IPS-NIHi11 (cell line): ENCODE measurements at regions not wholly inside any gene's neighbourhood (a gene's known extent, or its start where the extent isn't known, plus 50 kb on each side); places are given as distances from the start of the nearest gene placed in this dataset.

Experiments used
- DNase-seq: peaks from one replicate; pipeline ENCODE4 v3.0.0; 2012; ENCODE audit warnings: mixed read lengths, low spot score

DNA sequence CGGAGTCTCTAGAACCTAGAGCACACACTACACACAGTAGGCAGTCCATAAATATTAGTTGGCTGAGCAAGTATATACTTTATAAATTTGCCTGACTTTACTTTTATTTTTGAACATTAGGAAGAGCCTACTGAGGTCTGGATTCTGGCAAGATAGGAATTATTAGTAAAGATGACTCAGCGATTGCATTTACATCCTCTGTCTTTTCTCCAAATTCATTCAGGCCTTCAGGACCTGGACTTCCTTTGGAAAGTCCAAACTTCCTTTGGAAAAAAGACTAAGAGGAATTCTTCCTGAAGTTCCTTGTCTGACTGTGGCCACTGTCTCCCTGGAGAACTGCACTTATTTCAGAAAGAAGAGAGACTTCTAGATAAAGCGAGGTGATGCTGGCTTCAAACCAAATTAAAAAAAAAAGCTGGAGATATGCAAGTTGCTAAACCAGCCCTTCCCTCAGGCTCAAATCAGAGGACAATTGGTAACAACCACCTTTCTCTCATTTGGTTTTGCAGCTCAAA is 251.3 kb downstream of the GAS1 start:
- DNase-seq: no peak

DNA sequence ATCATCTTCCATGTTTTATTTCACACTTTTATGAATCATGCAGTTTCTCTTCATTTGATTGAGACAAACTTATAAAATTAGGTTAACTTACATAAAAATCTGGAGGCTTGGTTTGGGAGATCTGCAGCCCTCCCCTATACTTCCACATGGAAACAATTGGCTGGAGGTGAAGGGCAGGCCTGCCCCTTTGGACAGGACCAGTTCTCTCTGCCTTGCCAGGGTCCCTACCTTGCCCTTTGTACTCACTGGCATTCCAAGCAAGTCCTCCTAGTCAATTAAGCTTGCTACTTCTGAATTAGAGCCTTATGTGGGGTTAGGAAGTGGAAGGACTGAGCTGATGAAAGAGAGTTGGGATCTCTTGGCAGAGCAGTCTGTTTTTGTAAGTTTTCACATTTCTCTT is 257.3 kb downstream of the GAS1 start:
- DNase-seq: no peak

DNA sequence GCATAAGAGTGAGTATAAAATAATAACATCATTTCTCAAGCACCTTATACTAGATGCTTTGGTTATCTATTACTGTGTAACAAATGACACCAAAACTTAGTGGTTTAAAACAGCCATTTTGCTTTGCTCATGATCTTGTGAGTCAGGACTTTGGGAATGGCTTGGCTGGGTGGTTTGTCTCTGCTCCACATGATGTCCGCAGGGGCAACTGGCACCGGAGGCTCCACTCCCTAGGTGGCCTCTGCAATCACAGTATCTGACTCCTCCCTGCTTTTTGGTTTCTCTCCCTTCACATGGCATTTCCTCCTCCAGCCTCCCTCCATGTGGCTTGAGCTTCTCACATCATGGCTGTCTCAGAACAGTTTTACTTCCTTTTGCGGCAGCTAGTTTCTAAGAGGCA is 259.5 kb downstream of the GAS1 start:
- no peak for DNase-seq

DNA sequence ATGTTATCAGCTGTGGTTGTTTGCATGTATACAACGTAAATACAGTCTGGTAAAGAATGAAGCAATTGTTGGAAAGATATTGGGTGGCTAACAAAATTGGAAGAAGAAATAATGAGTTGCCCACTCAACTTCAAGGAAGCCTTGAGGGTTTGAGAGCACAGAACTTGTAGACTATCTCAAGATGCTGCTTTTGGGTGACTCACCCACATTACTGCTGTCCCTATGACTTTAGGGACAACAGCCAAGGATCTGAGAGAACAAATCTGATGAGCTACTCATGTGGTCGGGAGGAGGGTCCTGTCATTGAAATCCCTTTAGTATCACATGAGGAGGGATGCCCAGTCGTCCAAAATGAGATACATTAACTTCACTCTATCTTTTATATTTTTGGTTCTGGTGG is 261.8 kb downstream of the GAS1 start:
- no peak for DNase-seq

DNA sequence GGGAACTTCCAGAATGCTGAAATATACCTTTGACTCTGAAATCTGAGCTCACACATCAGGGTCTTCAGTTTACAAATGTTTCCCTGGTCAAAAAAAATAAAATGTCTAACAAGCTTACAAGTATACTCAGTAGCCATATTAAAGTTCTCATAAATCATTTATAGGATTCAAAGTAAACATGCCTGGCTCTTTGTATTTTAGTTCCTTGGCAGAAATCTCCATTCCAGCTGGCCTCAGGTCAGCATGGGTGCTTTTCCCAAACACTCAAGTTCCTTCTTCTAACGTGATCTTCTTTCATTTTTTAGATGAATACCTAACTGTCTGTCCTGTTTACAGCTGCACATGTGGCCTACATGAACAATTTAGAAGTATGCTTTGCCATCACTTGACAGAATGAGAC is 263.2 kb downstream of the GAS1 start:
- no peak for DNase-seq

DNA sequence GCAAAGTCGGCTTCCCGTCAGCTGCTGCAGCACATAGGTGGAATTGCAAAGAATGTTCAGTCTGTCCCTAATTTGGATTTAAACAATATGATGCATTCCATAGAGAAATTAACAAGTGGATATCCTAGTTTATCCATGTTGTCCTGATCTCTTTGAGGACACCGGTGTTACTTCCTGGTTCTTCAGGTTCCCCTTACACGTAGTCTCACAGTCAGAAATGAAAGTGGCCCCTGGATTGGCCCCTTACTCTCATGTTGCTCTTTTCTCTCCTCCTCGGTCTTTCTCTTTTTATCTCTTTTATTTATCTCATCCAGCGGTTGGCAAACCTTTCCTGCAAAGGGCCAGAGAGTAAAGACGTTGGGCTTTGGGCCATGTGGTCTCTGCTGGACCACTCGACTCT is 265.1 kb downstream of the GAS1 start:
- no peak for DNase-seq

DNA sequence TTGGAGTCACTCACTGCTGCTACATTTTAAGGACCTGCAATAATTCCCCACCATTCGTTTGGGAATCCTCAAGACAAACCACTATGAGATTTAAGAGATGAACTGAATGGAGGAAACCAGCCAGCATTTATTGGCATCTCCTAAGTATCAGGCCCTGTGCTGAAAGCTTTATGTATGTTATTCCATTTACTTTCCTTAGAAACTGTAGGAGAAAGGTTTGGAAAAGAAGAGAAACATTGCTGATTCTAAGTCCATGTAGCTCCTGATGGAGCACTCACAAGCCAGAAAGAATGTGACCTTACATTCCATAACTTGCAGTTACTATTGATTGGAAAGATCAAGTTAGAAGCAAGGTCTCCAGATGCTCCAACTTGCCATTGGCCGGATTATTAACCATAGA is 267.4 kb downstream of the GAS1 start:
- no peak for DNase-seq

DNA sequence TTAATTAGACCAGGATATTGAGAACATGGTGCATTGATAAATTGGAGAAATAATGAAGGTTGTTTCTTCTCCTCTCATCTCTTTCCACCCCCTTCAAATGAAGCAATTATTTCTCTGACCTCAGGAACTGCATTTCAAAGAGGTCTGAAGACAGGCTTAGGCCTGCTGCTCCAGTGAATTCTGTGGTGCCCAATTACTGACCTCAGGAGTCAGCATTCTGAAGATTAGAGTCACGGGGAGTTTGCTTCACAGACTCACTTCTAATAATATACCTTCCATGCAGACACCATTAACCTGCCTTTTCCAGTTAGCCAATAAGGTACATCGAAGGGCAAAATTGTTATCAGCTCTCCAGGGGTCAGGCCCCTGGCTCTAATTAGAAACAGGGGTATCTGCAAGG is 270.9 kb downstream of the GAS1 start:
- DNase-seq: no peak

DNA sequence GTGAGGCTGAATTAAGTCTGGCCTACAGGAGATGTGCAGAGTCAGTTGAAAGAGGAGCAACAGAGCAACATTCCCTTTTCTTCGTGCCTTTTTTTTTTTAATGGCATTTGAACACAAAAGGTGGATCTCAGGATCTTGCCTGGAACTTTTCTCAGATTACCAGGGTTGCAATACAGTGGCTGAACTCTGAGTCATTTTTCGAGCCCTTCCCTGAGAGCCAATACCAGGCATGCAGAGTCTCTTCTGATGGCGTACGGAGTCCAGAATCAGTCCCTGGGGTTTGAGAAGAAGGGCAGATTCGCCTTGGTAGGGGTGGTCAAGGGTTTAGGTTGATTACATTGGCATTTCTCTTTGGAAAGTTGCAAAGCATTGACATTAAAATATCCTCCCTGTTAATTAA is 271.5 kb downstream of the GAS1 start:
- no peak for DNase-seq

DNA sequence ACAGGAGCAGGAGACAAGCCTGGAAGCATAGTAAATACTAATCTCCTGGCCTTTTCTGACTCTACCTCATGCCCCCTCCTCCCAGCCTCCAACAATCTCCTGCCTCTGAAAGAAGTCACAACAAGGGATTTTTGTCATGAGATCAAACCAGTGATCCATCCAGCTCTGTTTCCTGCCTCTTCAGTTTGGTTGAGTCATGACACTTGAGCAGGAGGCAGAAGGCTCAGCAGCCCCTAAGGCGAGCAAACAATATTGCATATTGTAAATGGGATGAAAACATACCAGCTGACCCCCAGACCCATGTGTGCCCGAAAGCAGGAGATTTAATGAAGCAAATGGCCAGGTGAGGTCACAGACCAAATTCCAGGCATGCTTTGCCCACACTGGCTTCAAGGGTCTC is 272.8 kb downstream of the GAS1 start:
- DNase-seq: no peak

DNA sequence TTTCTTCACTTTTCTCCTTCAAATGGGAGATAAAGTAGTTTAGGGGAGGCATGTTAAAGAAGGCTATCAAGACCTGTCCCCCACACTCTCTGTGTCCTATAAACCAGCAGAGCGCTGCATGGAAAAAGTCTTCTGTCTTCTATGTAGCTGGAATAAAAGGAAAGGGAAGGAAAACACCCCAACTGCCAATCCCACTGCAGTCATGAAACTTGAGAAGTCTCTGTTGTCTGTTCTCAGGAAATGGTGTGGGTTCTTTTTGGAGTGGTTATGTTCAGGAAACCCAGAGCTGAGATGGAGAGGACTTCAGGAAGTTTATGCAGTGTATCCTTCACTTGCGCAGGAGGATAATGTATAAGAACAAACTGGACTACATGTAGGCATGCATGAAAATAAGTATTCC is 274.3 kb downstream of the GAS1 start:
- no peak for DNase-seq

DNA sequence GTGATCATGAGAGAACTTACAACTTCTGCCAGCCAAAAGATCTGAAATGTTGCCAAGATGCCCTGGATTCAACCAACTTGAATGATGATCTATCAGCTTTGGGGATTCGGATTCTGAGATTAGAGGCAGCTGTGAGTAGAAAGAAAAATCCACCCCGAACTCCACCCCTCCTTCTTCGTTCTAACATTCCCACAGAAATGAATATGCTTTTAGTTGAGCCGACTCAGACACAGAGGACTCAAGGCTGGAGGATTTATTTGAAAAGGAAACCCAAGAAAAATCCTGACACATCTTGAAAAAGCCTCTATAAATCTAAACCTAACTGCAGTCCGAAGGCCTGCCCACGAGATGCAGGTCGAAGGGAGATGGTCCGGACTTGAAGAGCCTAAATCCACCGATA is 275.0 kb downstream of the GAS1 start:
- no peak for DNase-seq

DNA sequence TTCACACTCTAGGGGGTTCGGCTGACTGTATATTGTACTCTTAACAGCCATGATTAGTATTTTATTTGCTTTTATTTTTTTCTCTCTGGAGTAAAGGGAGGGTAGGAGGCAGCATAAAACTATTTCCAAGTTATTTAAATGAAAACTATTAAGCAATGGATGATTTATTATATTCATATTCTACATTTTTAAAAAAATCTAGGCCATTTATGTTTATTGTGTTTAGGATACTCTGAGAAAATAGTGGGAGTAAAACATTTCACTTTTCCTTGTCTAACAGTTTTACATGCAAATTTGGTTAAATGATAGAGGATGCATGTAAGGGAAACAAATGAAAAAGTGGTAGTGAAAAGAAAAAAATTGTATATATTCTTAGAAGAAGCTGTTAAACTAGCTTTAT is 276.3 kb downstream of the GAS1 start:
- DNase-seq: no peak

DNA sequence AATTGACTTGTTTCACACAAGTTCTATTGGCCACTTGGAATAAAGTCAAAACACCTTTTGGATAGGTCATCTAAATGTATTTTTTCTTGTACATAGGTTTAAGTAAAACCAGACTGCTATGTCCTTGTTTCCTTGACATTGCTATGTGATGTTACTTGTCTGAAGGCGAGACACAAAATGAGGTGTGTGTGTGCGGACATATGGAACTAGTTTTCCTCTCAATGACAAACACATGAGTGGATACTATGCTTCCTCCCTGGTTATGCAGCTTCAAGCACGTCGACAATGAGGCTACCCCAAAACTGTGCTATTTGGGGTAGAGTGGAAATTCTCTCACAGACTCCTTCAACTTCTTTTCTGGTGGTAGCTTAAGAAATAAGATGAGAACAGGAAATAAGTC is 276.8 kb downstream of the GAS1 start:
- no peak for DNase-seq

DNA sequence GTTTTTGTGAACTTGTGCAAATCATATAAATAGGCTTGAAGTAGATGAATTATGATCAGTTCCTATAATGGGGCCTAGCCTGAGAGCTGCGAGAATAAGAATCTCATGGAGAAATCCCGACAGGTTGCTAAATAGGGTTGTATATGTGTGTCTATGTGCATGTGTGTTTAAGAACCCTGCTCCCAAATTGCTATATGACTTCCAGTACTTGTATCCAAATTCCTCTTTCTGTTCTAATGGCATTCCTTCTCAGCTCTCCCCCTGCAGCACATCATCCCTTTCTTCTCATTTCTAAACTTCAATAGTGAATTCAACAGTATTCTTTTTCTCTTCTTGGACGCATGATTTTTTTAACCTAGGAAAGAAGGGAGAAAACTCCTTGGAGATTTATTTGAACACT is 277.2 kb downstream of the GAS1 start:
- no peak for DNase-seq

DNA sequence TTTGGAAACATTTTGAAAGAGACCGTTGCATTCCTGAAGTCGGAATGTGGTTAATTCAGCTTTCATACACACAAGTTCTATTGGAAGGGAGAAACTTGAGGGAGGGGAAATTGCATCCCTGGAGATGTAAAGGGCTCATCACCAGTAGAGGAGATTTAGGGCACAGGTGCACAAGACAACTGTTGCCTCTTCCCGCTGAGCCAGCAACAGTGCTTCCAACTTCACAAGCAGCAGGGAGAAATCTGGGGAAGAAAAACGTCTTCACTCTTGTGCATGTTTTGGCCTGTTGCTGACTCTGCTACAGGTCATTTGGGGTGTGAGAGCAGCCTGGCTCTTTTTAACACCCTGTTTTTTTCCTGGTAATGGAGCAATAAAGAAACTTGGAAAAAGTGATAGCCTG is 277.9 kb downstream of the GAS1 start:
- DNase-seq: no peak

DNA sequence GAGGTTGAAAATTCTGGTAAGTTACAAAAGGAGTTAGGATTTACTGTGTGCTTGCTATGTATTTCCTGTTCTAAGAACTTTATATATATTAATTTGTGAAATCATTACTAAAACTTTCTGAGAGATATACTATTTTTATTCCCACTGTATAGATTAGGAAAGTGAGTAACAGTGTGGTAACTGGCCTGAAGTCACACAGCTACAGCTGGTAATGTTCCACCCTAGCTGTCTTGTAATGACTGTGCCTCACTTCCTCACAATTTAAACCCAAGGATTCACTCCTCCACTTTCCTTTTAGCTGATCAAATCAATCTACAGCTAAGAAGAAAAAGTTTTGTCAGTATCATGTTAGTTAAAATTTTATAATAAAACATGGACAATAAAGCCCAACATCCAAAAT is 278.8 kb downstream of the GAS1 start:
- no peak for DNase-seq

DNA sequence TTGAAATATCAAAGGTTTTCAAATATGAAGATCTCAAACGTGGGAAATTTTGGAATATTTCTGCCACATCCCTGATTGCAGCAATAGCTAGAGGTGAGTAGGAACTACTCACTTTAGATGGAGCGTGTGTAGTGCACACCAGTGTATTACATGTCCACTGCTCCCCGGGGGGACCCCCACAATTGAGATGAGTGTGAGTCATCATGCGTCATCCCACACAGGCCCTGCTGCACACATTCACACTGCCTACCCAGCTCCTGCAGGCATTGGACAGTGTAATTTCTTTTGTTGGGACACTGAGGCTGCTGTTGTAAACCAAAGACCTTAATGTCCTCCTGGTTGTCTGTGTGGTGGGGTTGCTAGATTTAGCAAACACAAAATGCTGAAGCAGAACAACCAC is 280.0 kb downstream of the GAS1 start:
- no peak for DNase-seq

DNA sequence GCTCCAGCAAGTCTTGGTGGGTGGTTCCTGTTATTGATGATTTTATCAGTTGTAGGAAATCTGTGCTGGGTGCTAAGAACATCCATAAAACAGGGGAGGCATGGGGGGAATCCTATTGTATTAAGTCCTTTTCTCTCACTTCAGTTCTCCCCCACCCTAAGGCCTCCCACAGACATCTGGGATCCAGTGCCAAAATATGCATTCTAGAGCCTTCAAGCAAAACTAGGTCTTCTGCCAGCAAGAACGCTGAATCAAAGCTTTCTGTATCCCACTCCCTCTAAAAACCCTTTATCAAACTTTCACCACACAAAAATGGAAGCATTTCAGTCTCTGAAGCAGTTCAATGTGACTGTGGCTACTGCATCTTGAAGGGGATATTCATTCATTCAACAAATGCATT is 281.9 kb downstream of the GAS1 start:
- DNase-seq: no peak

DNA sequence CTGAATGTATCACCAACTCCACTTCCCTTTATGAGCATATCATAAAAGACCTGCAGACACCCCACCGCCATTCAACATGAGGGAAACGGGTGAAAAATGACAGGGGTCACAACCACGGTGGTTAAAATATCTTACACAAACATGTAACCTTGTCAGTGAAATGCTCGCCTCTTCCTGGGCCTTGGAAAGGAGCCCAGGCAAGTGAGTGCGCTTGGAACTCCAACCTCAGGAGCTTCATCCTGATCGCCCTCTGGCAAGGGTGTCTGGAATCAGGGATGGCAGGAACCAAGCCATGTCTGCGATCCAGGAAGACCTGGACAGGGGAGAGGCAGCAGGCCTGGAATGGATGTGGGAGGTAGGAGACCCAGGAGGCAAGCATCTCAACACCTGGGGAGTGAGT is 282.7 kb downstream of the GAS1 start:
- DNase-seq: no peak

DNA sequence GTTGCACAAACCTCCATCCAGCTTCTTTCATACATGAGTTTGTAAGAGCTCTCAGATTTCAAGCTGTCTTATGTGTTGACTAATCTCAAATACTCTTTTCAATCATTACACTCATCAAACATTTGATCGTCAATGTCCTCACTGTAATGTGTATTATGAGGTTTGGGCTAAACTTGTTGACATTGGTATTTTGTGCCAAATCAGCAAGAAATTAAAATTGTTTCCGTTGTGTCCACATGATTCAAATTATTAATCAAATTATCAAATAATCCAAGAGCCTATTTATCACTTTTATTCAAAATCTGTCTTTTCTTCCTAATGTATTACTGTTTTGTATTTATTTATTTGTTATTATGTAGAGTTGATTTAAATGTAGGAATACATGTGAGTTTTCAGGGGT is 283.4 kb downstream of the GAS1 start:
- no peak for DNase-seq

DNA sequence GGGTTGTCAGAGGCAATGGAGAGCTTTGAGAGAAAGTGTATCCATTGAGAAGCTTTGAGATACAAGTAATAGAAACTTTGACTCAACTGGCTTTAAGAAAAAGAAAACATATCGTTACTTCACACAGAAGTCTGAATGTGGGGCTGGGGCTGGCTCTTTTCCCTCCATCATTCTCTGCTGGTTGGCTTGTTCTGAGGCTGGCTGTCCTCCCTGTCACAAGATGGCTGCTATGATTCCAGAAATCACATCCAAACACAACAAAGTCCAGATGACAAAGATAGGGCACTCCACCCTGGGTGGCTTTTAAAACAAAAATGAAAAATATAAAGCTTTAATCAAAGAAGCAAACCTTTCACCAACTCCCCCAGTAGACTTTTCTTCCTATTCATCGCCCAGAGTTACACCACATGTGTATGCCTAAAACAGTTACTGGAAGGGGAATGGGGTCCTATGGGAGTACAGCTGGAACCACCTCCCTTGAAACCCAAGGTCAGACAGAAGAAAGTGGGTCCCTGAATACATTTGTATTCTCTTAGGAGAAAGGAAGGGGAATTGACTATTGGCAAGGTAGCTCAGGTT is 284.3 kb downstream of the GAS1 start:
- DNase-seq: no peak

DNA sequence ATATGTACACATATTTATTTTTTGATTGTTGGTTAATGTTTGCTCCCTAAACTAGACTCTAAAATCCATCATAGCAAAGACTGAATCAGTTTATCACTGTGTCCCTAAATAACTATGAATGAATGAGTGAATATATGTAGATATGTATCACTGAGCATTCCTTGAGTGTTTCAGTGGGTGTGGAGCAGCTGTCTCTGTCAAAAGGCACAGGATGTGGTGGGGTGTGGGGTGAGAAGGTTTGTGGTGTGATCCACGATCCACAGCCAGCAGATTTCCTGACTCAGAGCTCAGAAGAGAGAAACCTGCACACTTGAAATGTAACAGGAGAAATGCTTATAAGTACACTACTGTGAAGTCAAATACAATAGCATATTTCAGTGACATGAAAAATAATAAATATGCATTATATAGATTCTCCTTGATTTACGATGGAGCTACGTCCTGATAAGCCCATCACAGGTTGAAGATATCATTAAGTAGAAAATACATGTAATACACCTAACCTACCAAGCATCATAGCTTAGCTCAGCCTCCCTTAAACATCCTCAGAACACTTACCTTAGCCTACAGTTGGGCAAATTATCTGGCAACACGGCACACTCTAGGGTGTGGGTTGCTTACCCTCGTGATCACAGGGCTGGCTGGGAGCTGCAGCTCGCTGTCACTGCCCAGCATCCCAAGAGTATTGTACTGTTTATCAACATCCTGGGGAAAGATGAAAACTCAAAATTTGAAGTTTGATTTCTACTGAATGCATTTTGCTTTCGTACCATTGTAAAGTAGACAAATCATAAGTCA is 287.0 kb downstream of the GAS1 start:
- DNase-seq: no peak

DNA sequence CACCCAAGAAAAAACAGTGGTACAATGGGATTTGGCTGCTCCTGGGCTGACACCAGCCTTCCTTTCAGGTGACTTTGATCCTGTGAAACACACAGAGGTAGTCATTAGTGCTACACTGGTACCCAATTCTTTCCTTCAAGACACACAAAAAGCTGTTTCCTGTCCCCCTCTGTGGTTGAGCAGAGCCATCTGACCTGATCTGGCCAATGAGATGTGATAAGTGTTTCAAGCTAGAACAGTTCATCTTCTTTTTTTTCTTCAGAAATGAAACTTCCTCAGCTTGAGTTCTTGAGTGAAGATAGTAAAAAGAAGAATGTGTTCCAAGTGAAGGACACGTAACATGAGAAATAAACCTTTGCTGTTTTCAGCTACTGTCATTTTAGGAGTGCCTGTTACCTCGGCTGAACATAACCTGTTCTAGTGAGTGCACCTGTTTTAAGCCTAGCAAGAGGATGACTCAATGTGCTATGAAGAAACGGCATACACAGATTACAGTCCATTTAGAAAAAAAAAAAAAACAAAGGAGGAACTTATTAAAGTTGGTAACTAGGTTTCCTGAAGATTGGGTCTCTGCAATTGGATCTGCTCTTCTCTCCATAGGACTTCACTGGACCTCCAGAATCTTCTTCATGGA is 287.8 kb downstream of the GAS1 start:
- no peak for DNase-seq
